ENCODE measurements at regions not wholly inside any gene's neighbourhood (a gene's known extent, or its start where the extent isn't known, plus 50 kb on each side); places are given as distances from the start of the nearest gene placed in this dataset.

GRCh38 chr4:11603591-11604194 lies 175.0 kb upstream of the HS3ST1 start:
- TF ChIP-seq FOXP2 (optimal IDR thresholded peaks at IDR 0.05; ENCODE audit: borderline replicate concordance, extremely low read depth, extremely low read length, insufficient read depth) (no peak), POLR2AphosphoS5 (IDR thresholded peaks at IDR 0.05; ENCODE audit: low read depth, low read length) (no peak), TAF1 (IDR thresholded peaks at IDR 0.05; ENCODE audit: borderline replicate concordance, insufficient read depth, low read length) (no peak), REST (IDR thresholded peaks at IDR 0.05; ENCODE audit: insufficient read depth in 1 of 2, low read depth in 2 of 2, low read length in 2 of 2) (no peak), SIN3A (IDR thresholded peaks at IDR 0.05; ENCODE audit: borderline replicate concordance, insufficient read depth, low read length) (no peak)

DNA sequence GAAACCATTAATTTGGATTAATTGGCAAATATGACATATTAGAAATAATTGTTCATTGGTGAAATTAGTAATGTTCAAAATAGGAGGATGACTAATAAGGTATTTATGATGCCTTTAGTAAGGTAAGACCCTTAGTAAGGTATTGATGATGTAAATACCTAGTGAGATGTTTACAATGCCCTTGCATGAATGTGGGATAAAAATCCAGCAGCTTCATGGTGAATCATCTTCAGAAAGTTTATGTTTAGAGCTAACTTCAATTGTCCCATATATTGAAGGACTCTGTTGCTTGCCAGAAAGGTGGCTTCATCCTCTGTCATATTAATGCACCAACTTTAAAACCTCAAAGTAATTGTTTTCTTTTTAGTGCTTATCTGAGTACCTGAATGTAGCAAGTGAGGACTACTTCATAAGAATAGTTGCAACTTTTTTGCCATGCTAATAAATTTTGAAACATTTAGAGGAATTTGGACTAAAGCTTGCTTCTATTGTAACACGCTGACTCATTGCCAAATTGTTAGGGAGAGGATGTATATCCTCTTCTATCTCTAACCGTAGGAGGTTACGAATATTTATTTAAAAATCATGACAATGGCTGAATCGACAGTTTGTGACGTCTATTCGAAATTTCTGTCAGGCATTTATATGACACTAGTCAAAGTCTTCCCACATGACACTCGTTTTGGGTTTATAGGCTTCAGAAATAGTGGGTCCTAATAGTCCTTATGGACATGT lies 174.1 kb upstream of the HS3ST1 start:
- TF ChIP-seq REST (IDR thresholded peaks at IDR 0.05; ENCODE audit: insufficient read depth in 1 of 2, low read depth in 2 of 2, low read length in 2 of 2) (no peak), TAF1 (IDR thresholded peaks at IDR 0.05; ENCODE audit: borderline replicate concordance, insufficient read depth, low read length) (no peak), POLR2AphosphoS5 (IDR thresholded peaks at IDR 0.05; ENCODE audit: low read depth, low read length) (no peak)

GRCh38 chr4:11599064-11599463 lies 170.4 kb upstream of the HS3ST1 start:
- TF ChIP-seq SIN3A (IDR thresholded peaks at IDR 0.05; ENCODE audit: borderline replicate concordance, insufficient read depth, low read length), result no peak
- no peak for TF ChIP-seq FOXP2 (optimal IDR thresholded peaks at IDR 0.05; ENCODE audit: borderline replicate concordance, extremely low read depth, extremely low read length, insufficient read depth)
- no peak for TF ChIP-seq POLR2AphosphoS5 (IDR thresholded peaks at IDR 0.05; ENCODE audit: low read depth, low read length)
- TF ChIP-seq TAF1 (IDR thresholded peaks at IDR 0.05; ENCODE audit: borderline replicate concordance, insufficient read depth, low read length), result no peak
- TF ChIP-seq REST (IDR thresholded peaks at IDR 0.05; ENCODE audit: insufficient read depth in 1 of 2, low read depth in 2 of 2, low read length in 2 of 2), result no peak

DNA sequence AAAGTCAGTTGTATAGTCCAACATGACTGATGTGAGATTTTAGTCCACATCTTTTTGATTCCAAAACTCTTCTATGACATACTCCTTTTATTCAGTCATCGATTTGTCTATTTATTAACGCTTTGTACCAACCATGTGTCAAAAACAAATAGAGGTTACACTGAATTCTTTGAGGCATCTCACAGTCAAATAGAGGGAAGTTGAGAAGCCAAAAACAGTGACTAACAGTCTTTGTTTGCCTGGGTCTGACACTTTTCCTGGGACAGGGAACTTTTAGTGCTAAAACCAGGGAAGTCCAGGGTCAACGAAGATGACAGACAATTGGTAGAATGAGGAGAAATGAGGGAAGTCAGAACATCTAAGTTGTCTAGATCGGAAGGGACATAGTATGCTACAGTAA lies 169.9 kb upstream of the HS3ST1 start:
- TF ChIP-seq POLR2AphosphoS5 (IDR thresholded peaks at IDR 0.05; ENCODE audit: low read depth, low read length) (no peak), REST (IDR thresholded peaks at IDR 0.05; ENCODE audit: insufficient read depth in 1 of 2, low read depth in 2 of 2, low read length in 2 of 2) (no peak), TAF1 (IDR thresholded peaks at IDR 0.05; ENCODE audit: borderline replicate concordance, insufficient read depth, low read length) (no peak), FOXP2 (optimal IDR thresholded peaks at IDR 0.05; ENCODE audit: borderline replicate concordance, extremely low read depth, extremely low read length, insufficient read depth) (no peak), SIN3A (IDR thresholded peaks at IDR 0.05; ENCODE audit: borderline replicate concordance, insufficient read depth, low read length) (no peak)
